ENCODE measurements at regions not wholly inside any gene's neighbourhood (a gene's known extent, or its start where the extent isn't known, plus 50 kb on each side); places are given as distances from the start of the nearest gene placed in this dataset.

DNA sequence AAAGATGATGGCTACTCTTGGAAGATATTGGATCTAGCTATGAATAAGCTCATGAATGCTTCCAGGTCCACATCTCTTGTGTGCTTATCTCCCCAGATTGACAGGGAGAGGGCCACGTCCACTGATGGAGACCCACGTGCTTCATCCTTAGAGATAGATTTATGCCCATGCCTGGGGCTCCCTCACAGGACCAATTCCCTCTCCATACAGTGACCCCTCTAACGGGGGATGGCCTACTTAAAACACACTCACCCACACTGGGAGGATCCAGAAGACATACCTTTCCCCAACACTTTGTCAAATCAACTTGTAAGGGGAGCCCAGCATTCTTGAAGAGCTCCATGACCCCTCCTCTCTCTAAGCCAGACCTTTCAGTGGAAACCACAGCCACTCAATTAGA is 169.7 kb upstream of the CDH5 start:
- no peak overlapping the region for H3K4me3 ChIP-seq (ENCODE audit: control insufficient read depth, low read depth, low read length)
- no peak for TF ChIP-seq CTCF (IDR thresholded peaks at IDR 0.05; ENCODE audit: control insufficient read depth, insufficient read depth, low read depth, low read length, missing control alignments)
- no peak for DNase-seq (ENCODE audit: low read depth)

DNA sequence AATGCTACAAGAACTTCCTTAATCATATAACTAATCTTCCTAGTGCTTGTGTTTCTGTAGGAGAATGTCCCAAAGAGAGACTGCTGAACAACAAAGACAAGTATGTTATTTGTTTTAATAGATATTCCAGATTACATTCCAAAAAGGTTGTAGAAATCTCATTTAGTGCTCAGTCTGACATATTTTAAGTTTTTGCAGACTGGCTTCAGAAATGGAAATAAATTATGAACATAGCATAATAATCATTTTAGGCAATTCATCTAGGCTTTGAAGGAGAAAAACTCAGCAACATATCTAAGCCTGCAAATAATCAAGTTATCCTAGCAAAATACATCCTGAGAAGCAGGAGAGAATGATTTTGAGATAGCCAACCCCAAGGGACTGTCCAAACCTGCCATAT is 171.6 kb upstream of the CDH5 start:
- DNase-seq (ENCODE audit: low read depth), result no peak
- TF ChIP-seq CTCF (IDR thresholded peaks at IDR 0.05; ENCODE audit: control insufficient read depth, insufficient read depth, low read depth, low read length, missing control alignments), result no peak

GRCh38 chr16:66193543-66194229 is 172.8 kb upstream of the CDH5 start:
- no peak for TF ChIP-seq CTCF (IDR thresholded peaks at IDR 0.05; ENCODE audit: control insufficient read depth, insufficient read depth, low read depth, low read length, missing control alignments)
- DNase-seq (ENCODE audit: low read depth), result no peak

More for the DNA sequence above, 171.6 kb upstream of the CDH5 start:
- no peak overlapping the region for H3K4me3 ChIP-seq (ENCODE audit: control insufficient read depth, low read depth, low read length)

GRCh38 chr16:66190411-66190810 is 176.1 kb upstream of the CDH5 start:
- no peak overlapping the region for H3K4me3 ChIP-seq (ENCODE audit: control insufficient read depth, low read depth, low read length)
- no peak for TF ChIP-seq CTCF (IDR thresholded peaks at IDR 0.05; ENCODE audit: control insufficient read depth, insufficient read depth, low read depth, low read length, missing control alignments)
- DNase-seq (ENCODE audit: low read depth), result no peak

More at GRCh38 chr16:66193543-66194229, 172.8 kb upstream of the CDH5 start:
- H3K4me3 ChIP-seq (ENCODE audit: control insufficient read depth, low read depth, low read length), result no peak overlapping the region

DNA sequence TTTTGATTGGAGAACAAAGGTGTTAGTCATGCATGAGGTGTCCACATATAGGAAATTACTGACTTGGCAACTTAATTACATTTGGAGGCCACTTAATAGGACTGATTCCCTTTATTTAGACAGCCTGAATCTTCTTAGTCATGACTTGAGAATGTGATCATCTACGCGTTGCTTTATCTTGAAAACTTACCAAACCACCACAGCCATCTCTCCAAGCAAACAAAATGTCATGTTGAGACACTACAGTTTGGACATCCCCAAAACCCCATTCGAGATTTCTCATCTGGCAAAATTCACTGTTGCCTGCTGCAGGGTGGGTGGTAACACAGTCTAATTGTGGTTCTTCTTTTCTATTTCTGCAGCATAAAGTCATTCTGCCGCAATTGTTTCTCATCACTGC is 176.5 kb upstream of the CDH5 start:
- no peak for TF ChIP-seq CTCF (IDR thresholded peaks at IDR 0.05; ENCODE audit: control insufficient read depth, insufficient read depth, low read depth, low read length, missing control alignments)
- H3K4me3 ChIP-seq (ENCODE audit: control insufficient read depth, low read depth, low read length), result no peak overlapping the region
- peak; percentile 67 for DNase-seq (ENCODE audit: low read depth)

DNA sequence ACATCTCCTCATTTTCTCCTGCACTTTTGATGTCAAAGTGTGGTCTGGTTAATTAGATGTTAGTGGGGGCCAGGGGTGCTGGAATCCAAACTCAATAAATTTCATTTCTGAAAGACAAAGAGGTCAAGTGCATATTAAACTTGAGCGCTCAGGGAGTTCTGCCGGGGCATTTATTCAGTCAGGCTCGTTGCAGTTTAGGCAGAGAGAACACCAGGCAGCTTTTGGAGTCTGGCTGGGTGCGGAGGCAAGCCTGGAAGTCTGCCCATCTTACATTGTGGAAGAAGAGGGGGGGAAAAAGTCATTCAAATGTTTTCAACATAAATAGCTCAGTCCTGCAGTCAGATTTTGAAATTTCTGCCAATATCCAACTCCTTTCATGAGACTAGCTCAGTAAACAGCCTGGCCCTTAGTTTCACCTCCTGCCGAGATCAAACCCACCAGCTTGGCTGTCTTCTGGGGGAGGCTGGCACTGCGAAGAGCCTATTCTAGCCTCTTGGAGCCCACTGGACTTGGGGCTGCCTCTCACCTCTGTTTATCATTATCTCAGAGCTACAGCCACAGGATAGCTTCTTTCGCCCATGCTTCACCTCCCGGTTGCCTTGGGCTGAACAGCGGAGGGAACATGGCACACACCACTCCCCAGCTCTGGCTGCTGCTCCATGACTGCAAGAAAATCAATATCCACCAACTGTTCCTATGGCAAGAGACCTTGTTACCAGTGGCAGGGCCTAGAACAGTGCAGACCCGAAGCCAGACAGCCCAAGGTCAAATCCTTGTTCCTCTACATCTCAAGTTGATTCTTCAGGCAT is 177.4 kb upstream of the CDH5 start:
- H3K4me3 ChIP-seq (ENCODE audit: control insufficient read depth, low read depth, low read length), result no peak overlapping the region
- no peak for TF ChIP-seq CTCF (IDR thresholded peaks at IDR 0.05; ENCODE audit: control insufficient read depth, insufficient read depth, low read depth, low read length, missing control alignments)
- peak; percentile 21 for DNase-seq (ENCODE audit: low read depth)

Measured in AG09309 (cell line).